CD8-positive, alpha-beta memory T cell (primary cell): ENCODE measurements at regions not wholly inside any gene's neighbourhood (a gene's known extent, or its start where the extent isn't known, plus 50 kb on each side); places are given as distances from the start of the nearest gene placed in this dataset.

Experiments used
- CTCF ChIA-PET: fragments of 350-600 bp; sonication (Branson Sonifier 250); formaldehyde crosslinking; loops from one replicate; lab custom pipeline; 2021; ENCODE audit warnings: antibody characterized with exemption; lab: Charles Lee
- POLR2A ChIA-PET: fragments of 350-600 bp; sonication (Branson Sonifier 250); formaldehyde crosslinking; loops from one replicate; lab custom pipeline; 2021; ENCODE audit warnings: antibody characterized with exemption; lab: Charles Lee
- DNase-seq, 5 donors: peaks; one replicate each; pipeline versions ENCODE4 v3.0.0 to v3.0.0-alpha.2; 2020 to 2022; ENCODE audit warnings: mixed read lengths in 1 of 5
- H3K27ac ChIP-seq: one replicate; pipeline ENCODE4 v1.7.0; 2013; ENCODE audit warnings: low read depth, mild to moderate bottlenecking, low read length, moderate library complexity
- H3K27me3 ChIP-seq: 2 replicates; pipeline ENCODE4 v1.7.0; 2013; ENCODE audit warnings: low read length, mild to moderate bottlenecking; ENCODE audit not compliant: insufficient read depth, poor library complexity, severe bottlenecking
- H3K36me3 ChIP-seq: 2 replicates; pipeline ENCODE4 v1.7.0; 2013; ENCODE audit warnings: mild to moderate bottlenecking, low read length, moderate library complexity; ENCODE audit not compliant: insufficient read depth
- H3K4me1 ChIP-seq: 2 replicates; pipeline ENCODE4 v1.7.0; 2013; ENCODE audit warnings: mild to moderate bottlenecking, low read length, moderate library complexity; ENCODE audit not compliant: insufficient read depth
- H3K4me3 ChIP-seq: 2 replicates; pipeline ENCODE4 v1.7.0; 2013; ENCODE audit warnings: mild to moderate bottlenecking, low read length
- H3K9me3 ChIP-seq: 2 replicates; pipeline ENCODE4 v1.7.0; 2013; ENCODE audit warnings: mild to moderate bottlenecking, low read length
- H3K27ac Mint-ChIP-seq, 8 donors: one replicate each; pipeline ENCODE4 v1.8.0; 2020 to 2021; ENCODE audit warnings: mixed read lengths in 8 of 8, mild to moderate bottlenecking in 6 of 8, inconsistent platforms in 3 of 8, moderate library complexity in 3 of 8
- H3K27me3 Mint-ChIP-seq, 2 donors: one replicate each; pipeline ENCODE4 v1.8.0; 2020 to 2021; ENCODE audit warnings: mixed read lengths in 2 of 2, mild to moderate bottlenecking in 1 of 2, moderate library complexity in 1 of 2
- H3K36me3 Mint-ChIP-seq, 3 donors: one replicate each; pipeline ENCODE4 v1.8.0; 2020 to 2021; ENCODE audit warnings: mixed read lengths in 3 of 3, inconsistent platforms in 1 of 3, mild to moderate bottlenecking in 1 of 3
- H3K4me1 Mint-ChIP-seq, 3 donors: one replicate each; pipeline ENCODE4 v1.8.0; 2020 to 2021; ENCODE audit warnings: mixed read lengths in 3 of 3, inconsistent platforms in 1 of 3, mild to moderate bottlenecking in 1 of 3
- H3K4me3 Mint-ChIP-seq, 7 donors: one replicate each; pipeline ENCODE4 v1.8.0; 2020 to 2021; ENCODE audit warnings: mixed read lengths in 7 of 7, mild to moderate bottlenecking in 6 of 7, moderate library complexity in 4 of 7, inconsistent platforms in 2 of 7
- H3K9me3 Mint-ChIP-seq, 5 donors: one replicate each; pipeline ENCODE4 v1.8.0; 2020 to 2022; ENCODE audit warnings: mixed read lengths in 5 of 5, mild to moderate bottlenecking in 3 of 5, moderate library complexity in 2 of 5, inconsistent platforms in 1 of 5

DNA sequence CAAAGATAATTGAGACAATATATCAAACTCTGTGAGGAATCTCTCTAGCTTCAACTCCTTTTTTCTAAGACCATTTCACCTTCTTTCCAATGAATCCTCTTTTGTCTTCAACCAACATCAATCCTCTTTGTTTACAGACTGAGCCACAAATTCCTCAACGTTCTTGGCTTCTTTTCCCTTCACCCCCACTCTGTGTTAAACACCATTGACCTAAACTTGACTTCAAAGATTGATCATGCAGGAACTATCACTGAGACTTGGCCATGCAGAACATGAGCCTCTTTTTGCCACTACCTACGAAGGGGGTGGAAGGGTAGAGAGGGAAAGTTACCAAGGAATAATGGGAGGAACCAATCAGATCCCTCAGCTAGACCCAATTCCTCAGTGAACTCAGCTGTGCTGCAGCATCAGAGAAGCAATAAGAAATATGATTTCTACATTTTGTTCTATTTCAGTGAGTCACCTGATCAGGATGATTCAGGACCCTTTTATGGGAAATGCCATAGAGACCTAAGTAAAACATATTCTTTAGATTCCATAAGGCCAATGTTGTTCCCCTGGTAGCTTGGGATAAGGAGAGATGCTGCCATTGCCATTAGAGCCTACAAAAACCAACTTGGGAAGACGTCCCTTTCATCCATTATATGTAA is 187.7 kb upstream of the RGMB start:
- no peak overlapping the region for H3K4me3 Mint-ChIP-seq
- H3K36me3 Mint-ChIP-seq, result no peaks in the 10 kb centered on the region
- no peak overlapping the region for H3K27ac Mint-ChIP-seq
- no peaks in the 10 kb centered on the region for H3K9me3 ChIP-seq
- H3K27me3 Mint-ChIP-seq, result peaks cover 0 to 4% of the 10 kb centered on the region in 2 donors
- DNase-seq, result no peak
- peaks cover 0 to 4% (median 1%) of the 10 kb centered on the region in 5 donors for H3K9me3 Mint-ChIP-seq
- no peaks in the 10 kb centered on the region for H3K4me1 Mint-ChIP-seq
- POLR2A ChIA-PET, result no interaction called here
- H3K27ac ChIP-seq, result no peak overlapping the region
- no peaks in the 10 kb centered on the region for H3K4me1 ChIP-seq
- H3K36me3 ChIP-seq, result no peaks in the 10 kb centered on the region
- no peak overlapping the region for H3K4me3 ChIP-seq
- CTCF ChIA-PET, result no interaction called here
- H3K27me3 ChIP-seq, result no peaks in the 10 kb centered on the region

DNA sequence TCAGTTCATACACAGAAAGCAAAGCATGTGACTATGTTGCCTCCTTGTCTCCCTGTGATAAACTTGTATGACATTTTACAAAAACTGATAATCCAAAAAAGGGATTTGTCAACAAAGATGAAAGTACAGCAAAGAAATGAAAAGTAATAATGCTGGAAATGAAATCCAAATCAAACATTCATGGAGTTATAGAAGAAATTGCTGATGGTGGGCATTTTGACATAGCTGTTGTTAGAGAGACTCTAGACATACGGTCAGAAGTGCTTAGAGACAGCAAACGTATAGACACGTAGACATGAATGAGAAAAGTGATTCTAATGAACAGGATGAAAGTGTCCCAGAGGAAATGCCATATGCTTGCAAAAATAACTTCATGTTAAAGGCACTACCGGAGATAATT is 186.9 kb upstream of the RGMB start:
- Histone ChIP-seq H3K27ac (no peak overlapping the region), H3K27me3 (no peaks in the 10 kb centered on the region), H3K4me1 (no peaks in the 10 kb centered on the region), H3K36me3 (no peaks in the 10 kb centered on the region), H3K9me3 (no peaks in the 10 kb centered on the region), H3K4me3 (no peak overlapping the region)
- H3K4me1 Mint-ChIP-seq, result no peaks in the 10 kb centered on the region
- H3K36me3 Mint-ChIP-seq, result no peaks in the 10 kb centered on the region
- no peak overlapping the region for H3K4me3 Mint-ChIP-seq
- peaks cover 0 to 4% (median 0%) of the 10 kb centered on the region in 5 donors for H3K9me3 Mint-ChIP-seq
- no peaks in the 10 kb centered on the region for H3K27me3 Mint-ChIP-seq
- ChIA-PET POLR2A (no interaction called here), CTCF (no interaction called here)
- no peak for DNase-seq
- no peak overlapping the region for H3K27ac Mint-ChIP-seq

DNA sequence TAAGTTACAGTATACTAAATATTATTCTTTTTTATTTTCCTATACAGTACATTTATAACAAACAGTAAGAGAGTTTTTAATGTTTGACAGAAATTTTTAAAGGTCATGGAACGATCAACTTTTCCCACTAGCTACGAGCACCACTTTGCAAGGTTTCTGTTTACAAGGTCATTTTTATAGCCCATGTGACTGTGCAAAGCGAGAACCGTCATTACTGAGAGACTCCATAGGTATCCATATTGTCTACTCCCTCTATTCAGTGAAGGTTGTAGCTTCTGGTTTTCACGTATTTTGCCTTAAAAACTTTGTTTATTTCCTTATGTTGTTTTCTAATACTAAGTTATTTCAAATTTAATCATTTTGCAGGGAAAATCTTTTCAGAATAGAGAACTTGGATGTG is 186.3 kb upstream of the RGMB start:
- CTCF ChIA-PET, result no interaction called here
- Histone ChIP-seq H3K27ac (no peak overlapping the region), H3K4me1 (no peaks in the 10 kb centered on the region), H3K9me3 (no peaks in the 10 kb centered on the region), H3K36me3 (no peaks in the 10 kb centered on the region), H3K4me3 (no peak overlapping the region), H3K27me3 (no peaks in the 10 kb centered on the region)
- POLR2A ChIA-PET, result no interaction called here
- Mint-ChIP-seq H3K27me3 (no peaks in the 10 kb centered on the region), H3K36me3 (no peaks in the 10 kb centered on the region), H3K4me3 (no peak overlapping the region), H3K27ac (no peak overlapping the region), H3K9me3 (peaks cover 0 to 4% (median 0%) of the 10 kb centered on the region in 5 donors), H3K4me1 (no peaks in the 10 kb centered on the region)
- DNase-seq, result no peak

DNA sequence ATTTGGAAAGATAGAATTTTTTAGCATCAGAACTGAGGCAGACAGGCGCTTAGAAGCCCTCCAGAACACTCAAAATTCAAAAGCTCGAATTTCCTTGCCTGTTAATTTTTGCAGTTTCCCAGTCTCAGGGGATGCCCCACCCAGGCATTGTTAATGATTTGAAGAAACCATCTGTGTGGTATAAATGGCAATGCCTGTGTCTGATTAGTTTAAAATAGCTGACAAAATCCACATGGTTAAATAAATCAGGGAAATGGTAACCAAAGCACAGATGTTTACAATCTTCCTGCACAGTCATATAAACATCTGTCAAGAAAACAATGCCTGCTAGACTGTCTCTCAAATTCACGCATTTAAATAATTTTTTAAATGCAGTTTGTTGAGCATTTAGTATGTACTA is 185.2 kb upstream of the RGMB start:
- Histone ChIP-seq H3K36me3 (no peaks in the 10 kb centered on the region), H3K27ac (no peak overlapping the region), H3K27me3 (no peaks in the 10 kb centered on the region), H3K4me1 (no peaks in the 10 kb centered on the region), H3K4me3 (no peak overlapping the region), H3K9me3 (no peaks in the 10 kb centered on the region)
- no peaks in the 10 kb centered on the region for H3K4me1 Mint-ChIP-seq
- H3K27ac Mint-ChIP-seq, result no peak overlapping the region
- ChIA-PET CTCF (interaction anchor here (1.0 kb wide), 1 partner anchor 9 kb away, joined by 3 read pairs; no protein-coding TSS in a partner anchor), POLR2A (no interaction called here)
- H3K9me3 Mint-ChIP-seq, result peaks cover 0 to 4% (median 0%) of the 10 kb centered on the region in 5 donors
- H3K27me3 Mint-ChIP-seq, result no peaks in the 10 kb centered on the region
- DNase-seq, result no peak
- no peak overlapping the region for H3K4me3 Mint-ChIP-seq
- no peaks in the 10 kb centered on the region for H3K36me3 Mint-ChIP-seq

DNA sequence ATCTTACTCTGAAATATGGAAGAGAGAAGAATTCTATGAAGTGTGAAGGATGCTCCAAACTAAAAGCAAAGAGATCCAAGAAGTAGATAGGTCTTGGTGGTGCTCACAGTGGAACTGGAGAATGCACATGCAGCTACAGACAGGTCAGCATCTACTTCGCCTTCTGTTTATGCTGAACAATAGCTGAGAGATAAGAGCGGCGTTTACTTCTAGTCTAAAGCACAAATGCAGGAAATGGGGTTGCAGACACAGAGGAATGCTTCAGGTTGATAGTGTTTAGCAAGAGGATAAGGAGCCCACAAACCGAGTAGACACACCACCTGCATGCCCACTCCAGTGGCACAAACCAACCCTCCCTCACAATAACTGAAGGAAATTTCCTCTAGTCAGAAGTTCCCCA is 180.0 kb upstream of the RGMB start:
- ChIA-PET CTCF (no interaction called here), POLR2A (no interaction called here)
- H3K4me1 Mint-ChIP-seq, result no peaks in the 10 kb centered on the region
- DNase-seq, result no peak
- no peaks in the 10 kb centered on the region for H3K27me3 ChIP-seq
- H3K4me1 ChIP-seq, result no peaks in the 10 kb centered on the region
- no peaks in the 10 kb centered on the region for H3K36me3 ChIP-seq
- peaks cover 0 to 2% of the 10 kb centered on the region in 2 donors for H3K27me3 Mint-ChIP-seq
- no peak overlapping the region for H3K27ac Mint-ChIP-seq
- no peaks in the 10 kb centered on the region for H3K36me3 Mint-ChIP-seq
- H3K4me3 ChIP-seq, result no peak overlapping the region
- H3K27ac ChIP-seq, result no peak overlapping the region
- H3K9me3 Mint-ChIP-seq, result peaks cover 0 to 5% (median 3%) of the 10 kb centered on the region in 5 donors
- no peaks in the 10 kb centered on the region for H3K9me3 ChIP-seq
- H3K4me3 Mint-ChIP-seq, result no peak overlapping the region

DNA sequence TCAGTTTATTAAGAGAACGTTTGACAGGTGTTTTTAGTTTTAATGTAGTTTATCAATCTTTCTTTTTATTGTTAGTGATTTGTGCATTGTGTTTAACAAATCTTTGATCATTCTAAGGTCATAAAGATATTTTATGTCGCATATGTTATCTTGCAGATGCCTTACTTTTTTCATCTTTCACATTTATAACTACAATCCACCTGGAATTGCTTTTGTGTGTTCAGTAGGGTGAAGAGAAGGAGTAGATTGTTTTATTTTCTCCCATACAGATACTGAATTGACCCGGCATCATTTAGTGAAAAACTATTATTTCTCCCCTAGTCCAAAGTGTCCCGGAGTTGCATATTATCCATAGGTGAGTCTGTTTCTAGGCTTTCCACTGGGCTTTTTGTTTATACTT is 179.4 kb upstream of the RGMB start:
- Histone ChIP-seq H3K9me3 (no peaks in the 10 kb centered on the region), H3K27me3 (no peaks in the 10 kb centered on the region), H3K36me3 (no peaks in the 10 kb centered on the region), H3K4me3 (no peak overlapping the region), H3K27ac (no peak overlapping the region), H3K4me1 (no peaks in the 10 kb centered on the region)
- no peak for DNase-seq
- no peaks in the 10 kb centered on the region for H3K4me1 Mint-ChIP-seq
- H3K36me3 Mint-ChIP-seq, result no peaks in the 10 kb centered on the region
- peaks cover 0 to 2% of the 10 kb centered on the region in 2 donors for H3K27me3 Mint-ChIP-seq
- peaks cover 0 to 5% (median 2%) of the 10 kb centered on the region in 5 donors for H3K9me3 Mint-ChIP-seq
- H3K27ac Mint-ChIP-seq, result no peak overlapping the region
- ChIA-PET POLR2A (no interaction called here), CTCF (no interaction called here)
- H3K4me3 Mint-ChIP-seq, result no peak overlapping the region

DNA sequence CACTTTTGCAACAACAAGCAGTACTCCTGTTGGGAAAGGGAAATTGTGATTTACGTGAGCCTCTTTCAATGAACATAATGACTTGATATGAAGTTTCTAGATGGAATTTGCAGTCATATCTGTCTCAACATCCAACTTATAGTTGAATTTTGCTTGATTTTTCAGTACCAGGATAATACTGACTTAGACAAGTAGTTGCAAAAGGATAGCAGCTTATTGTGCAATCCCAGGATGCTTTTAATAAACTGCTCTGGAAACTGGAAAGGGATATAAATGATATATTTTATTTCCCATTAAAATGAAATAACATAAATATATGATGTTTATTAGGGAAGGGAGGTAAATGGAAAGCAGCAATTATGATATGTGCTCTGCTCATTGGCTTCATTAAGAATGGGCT is 174.4 kb upstream of the RGMB start:
- Mint-ChIP-seq H3K27ac (no peak overlapping the region), H3K4me3 (no peak overlapping the region), H3K36me3 (peaks cover 0 to 1% (median 0%) of the 10 kb centered on the region in 3 donors), H3K4me1 (no peaks in the 10 kb centered on the region), H3K9me3 (peaks cover 0 to 6% (median 3%) of the 10 kb centered on the region in 5 donors), H3K27me3 (peaks cover 0 to 2% of the 10 kb centered on the region in 2 donors)
- ChIA-PET CTCF (no interaction called here), POLR2A (no interaction called here)
- no peaks in the 10 kb centered on the region for H3K4me1 ChIP-seq
- no peak for DNase-seq
- no peak overlapping the region for H3K4me3 ChIP-seq
- H3K27me3 ChIP-seq, result no peaks in the 10 kb centered on the region
- H3K27ac ChIP-seq, result no peak overlapping the region
- H3K36me3 ChIP-seq, result no peaks in the 10 kb centered on the region
- no peaks in the 10 kb centered on the region for H3K9me3 ChIP-seq

DNA sequence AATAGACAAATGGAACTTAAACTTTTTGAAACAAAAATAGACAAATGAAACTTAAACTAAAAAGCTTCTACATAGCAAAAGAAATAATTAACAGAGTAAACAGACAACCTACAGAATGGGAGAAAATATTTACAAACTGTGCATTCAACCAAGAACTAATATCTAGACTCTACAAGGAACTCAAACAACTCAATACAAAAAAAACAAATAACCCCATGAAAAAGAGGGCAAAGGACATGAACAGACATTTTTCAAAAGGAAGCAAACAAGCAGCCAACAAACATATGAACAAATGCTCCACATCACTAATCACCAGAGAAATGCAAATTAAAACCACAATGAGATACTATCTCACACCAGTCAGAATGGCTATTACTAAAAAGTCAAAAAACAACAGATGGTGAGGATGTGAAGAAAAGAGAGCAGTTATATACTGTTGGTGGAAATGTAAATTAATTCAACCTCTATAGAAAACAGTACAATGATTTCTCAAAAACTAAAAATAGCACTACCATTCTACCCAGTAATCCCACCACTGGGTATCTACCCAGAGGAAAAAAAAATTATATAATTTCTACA is 170.8 kb upstream of the RGMB start:
- H3K4me3 Mint-ChIP-seq, result no peak overlapping the region
- peaks cover 0 to 6% (median 0%) of the 10 kb centered on the region in 5 donors for H3K9me3 Mint-ChIP-seq
- POLR2A ChIA-PET, result no interaction called here

More for the DNA sequence above, 170.8 kb upstream of the RGMB start:
- Mint-ChIP-seq H3K36me3 (peaks cover 0 to 1% (median 0%) of the 10 kb centered on the region in 3 donors), H3K4me1 (no peaks in the 10 kb centered on the region), H3K27me3 (peaks cover 0 to 2% of the 10 kb centered on the region in 2 donors), H3K27ac (no peak overlapping the region)
- Histone ChIP-seq H3K27ac (no peak overlapping the region), H3K4me3 (no peak overlapping the region), H3K9me3 (no peaks in the 10 kb centered on the region), H3K27me3 (no peaks in the 10 kb centered on the region), H3K36me3 (no peaks in the 10 kb centered on the region), H3K4me1 (no peaks in the 10 kb centered on the region)
- CTCF ChIA-PET, result no interaction called here
- no peak for DNase-seq
